BLaER1 (cell line): ENCODE measurements at regions not wholly inside any gene's neighbourhood (a gene's known extent, or its start where the extent isn't known, plus 50 kb on each side); places are given as distances from the start of the nearest gene placed in this dataset.

Experiments used
- H3K27ac ChIP-seq: shearing (Covaris generic); formaldehyde crosslinking; 2 replicates; pipeline ENCODE4 v1.8.1; 2022
- H3K27me3 ChIP-seq: shearing (Covaris generic); formaldehyde crosslinking; 2 replicates; pipeline ENCODE4 v1.8.1; 2022
- H3K36me3 ChIP-seq: shearing (Covaris generic); formaldehyde crosslinking; 2 replicates; pipeline ENCODE4 v1.8.1; 2022
- H3K4me1 ChIP-seq: shearing (Covaris generic); formaldehyde crosslinking; 2 replicates; pipeline ENCODE4 v1.8.1; 2022
- H3K4me2 ChIP-seq: shearing (Covaris generic); formaldehyde crosslinking; 2 replicates; pipeline ENCODE4 v1.8.1; 2022
- H3K4me3 ChIP-seq: shearing (Covaris generic); formaldehyde crosslinking; 2 replicates; pipeline ENCODE4 v1.8.1; 2022
- H3K9ac ChIP-seq: shearing (Covaris generic); formaldehyde crosslinking; 2 replicates; pipeline ENCODE4 v1.8.1; 2022
- H3K9me3 ChIP-seq: shearing (Covaris generic); formaldehyde crosslinking; 2 replicates; pipeline ENCODE4 v1.8.1; 2022
- H4K20me1 ChIP-seq: shearing (Covaris generic); formaldehyde crosslinking; 2 replicates; pipeline ENCODE4 v1.8.1; 2022
- Cebpa-rat ChIP-seq: shearing (Covaris generic); IDR thresholded peaks from 2 replicates; pipeline ENCODE4 v1.8.1; 2022

DNA sequence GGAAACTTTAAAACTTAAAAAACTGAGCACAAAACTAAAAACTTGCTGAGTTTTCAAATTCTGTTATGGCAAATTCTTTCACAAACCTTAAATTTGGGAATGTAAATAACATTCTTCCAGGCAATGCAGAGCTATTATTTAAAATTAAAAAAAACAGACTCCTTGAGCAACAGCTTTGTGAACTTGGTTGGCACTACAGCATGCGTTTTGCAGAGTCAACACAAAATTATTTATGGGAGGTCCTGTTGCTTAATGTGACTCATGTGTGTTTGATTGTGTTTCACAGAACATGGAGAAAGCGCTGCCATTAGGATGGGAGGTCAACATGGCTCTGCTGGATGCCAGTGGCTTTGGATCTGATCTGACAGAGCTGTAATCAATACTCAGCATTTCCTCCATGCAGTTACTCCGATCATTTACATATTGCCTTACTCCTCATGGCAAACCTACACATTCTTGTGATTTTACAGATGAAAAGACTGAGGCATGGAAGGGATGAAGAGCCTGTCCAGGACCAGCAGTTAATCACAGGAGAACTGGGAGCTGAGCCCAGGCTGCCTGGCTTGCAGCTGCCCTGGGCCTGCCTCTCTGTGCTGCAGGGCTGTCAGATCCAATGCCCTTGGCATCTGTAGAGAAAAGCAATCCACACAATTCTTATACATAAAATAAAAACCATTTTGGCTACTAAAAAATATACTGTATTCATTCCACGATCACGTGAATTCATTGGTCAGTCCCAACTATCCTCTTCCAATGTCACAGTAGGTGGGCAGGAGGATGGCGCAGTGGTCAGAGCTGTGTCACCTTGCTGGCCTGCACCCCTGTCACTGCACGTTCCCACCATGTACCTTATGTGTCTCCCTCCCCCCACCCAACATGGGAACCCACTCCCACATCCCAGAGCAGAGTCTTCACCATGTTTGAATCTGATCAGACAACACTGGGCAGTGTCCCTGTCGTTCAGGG, 200.9 kb downstream of the CXCL12 start:
- no peak overlapping the region for H3K4me3 ChIP-seq
- no peaks in the 10 kb centered on the region for H3K4me1 ChIP-seq
- H3K9me3 ChIP-seq: no peaks in the 10 kb centered on the region
- H3K27me3 ChIP-seq: no peaks in the 10 kb centered on the region
- no peak overlapping the region for H3K9ac ChIP-seq
- H4K20me1 ChIP-seq: no peaks in the 10 kb centered on the region
- H3K36me3 ChIP-seq: no peaks in the 10 kb centered on the region
- H3K4me2 ChIP-seq: no peak overlapping the region
- H3K27ac ChIP-seq: no peak overlapping the region
- TF ChIP-seq Cebpa-rat: no peak

GRCh38 chr10:44182909-44183308, 202.0 kb downstream of the CXCL12 start:
- H3K9me3 ChIP-seq: no peaks in the 10 kb centered on the region
- no peak overlapping the region for H3K4me2 ChIP-seq
- TF ChIP-seq Cebpa-rat: no peak
- no peak overlapping the region for H3K4me3 ChIP-seq
- no peaks in the 10 kb centered on the region for H3K4me1 ChIP-seq
- no peaks in the 10 kb centered on the region for H4K20me1 ChIP-seq
- H3K36me3 ChIP-seq: no peaks in the 10 kb centered on the region
- H3K27ac ChIP-seq: no peak overlapping the region
- no peaks in the 10 kb centered on the region for H3K27me3 ChIP-seq
- no peak overlapping the region for H3K9ac ChIP-seq

- Histone ChIP-seq H3K27ac (no peak overlapping the region), H3K4me2 (no peak overlapping the region), H3K36me3 (no peaks in the 10 kb centered on the region), H3K9ac (no peak overlapping the region), H3K9me3 (no peaks in the 10 kb centered on the region), H3K4me3 (no peak overlapping the region), H3K4me1 (no peaks in the 10 kb centered on the region), H3K27me3 (no peaks in the 10 kb centered on the region), H4K20me1 (no peaks in the 10 kb centered on the region)
- TF ChIP-seq Cebpa-rat: no peak
These were observed 204.4 kb downstream of the CXCL12 start for GRCh38 chr10:44180321-44181168.

DNA sequence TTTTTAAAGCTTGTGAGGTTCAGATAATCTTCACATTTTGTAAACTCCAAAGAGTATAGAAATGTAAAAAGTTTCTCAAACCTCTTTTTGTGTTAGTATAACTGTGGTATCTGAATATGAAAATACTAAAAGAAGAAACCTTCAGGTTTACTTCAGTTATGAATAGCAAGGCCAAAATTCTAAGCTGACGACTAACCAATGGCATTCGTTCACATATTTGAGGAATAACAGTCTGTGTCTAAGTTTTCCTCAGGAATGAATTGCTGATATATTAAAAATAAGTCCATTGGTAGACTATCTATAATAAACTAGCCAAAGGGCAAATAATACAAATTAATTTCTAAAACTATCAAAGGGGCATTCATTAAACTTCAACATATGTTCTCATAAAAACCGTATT, 206.0 kb downstream of the CXCL12 start:
- TF ChIP-seq Cebpa-rat: no peak
- no peaks in the 10 kb centered on the region for H3K27me3 ChIP-seq
- H3K27ac ChIP-seq: no peak overlapping the region
- H4K20me1 ChIP-seq: no peaks in the 10 kb centered on the region
- H3K4me2 ChIP-seq: no peak overlapping the region
- H3K4me3 ChIP-seq: no peak overlapping the region
- H3K9me3 ChIP-seq: no peaks in the 10 kb centered on the region
- H3K4me1 ChIP-seq: no peaks in the 10 kb centered on the region
- H3K36me3 ChIP-seq: no peaks in the 10 kb centered on the region
- no peak overlapping the region for H3K9ac ChIP-seq

- Histone ChIP-seq H3K27me3 (no peaks in the 10 kb centered on the region), H3K4me2 (no peak overlapping the region), H3K36me3 (no peaks in the 10 kb centered on the region), H3K9ac (no peak overlapping the region), H3K27ac (no peak overlapping the region), H3K4me3 (no peak overlapping the region), H3K4me1 (no peaks in the 10 kb centered on the region), H4K20me1 (no peaks in the 10 kb centered on the region), H3K9me3 (no peaks in the 10 kb centered on the region)
- TF ChIP-seq Cebpa-rat: no peak
These were observed 206.6 kb downstream of the CXCL12 start for GRCh38 chr10:44178281-44178680.

DNA sequence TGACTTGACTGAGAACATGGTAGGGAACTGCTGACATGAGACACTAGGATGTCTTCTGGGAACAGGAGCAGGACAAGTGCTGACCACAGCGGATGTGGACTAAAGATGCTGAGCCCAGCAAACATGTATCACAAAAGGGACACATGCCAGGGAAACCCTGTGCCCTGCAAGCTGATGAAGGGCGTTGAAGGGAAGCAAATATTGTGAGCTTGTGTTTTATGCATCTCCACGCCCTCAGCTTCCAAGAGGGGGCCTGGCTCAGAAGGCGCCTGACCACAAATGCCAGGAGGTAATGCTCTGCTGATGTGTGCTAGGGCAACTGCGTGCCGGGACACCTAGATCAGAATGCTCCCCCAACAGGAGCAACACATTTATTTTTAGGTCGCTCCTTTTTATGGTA, 207.3 kb downstream of the CXCL12 start:
- H3K4me1 ChIP-seq: no peaks in the 10 kb centered on the region
- H3K4me2 ChIP-seq: no peak overlapping the region
- no peaks in the 10 kb centered on the region for H3K9me3 ChIP-seq
- no peak for TF ChIP-seq Cebpa-rat
- H3K27ac ChIP-seq: no peak overlapping the region
- no peaks in the 10 kb centered on the region for H4K20me1 ChIP-seq
- H3K27me3 ChIP-seq: no peaks in the 10 kb centered on the region
- H3K36me3 ChIP-seq: no peaks in the 10 kb centered on the region
- H3K9ac ChIP-seq: no peak overlapping the region
- no peak overlapping the region for H3K4me3 ChIP-seq

DNA sequence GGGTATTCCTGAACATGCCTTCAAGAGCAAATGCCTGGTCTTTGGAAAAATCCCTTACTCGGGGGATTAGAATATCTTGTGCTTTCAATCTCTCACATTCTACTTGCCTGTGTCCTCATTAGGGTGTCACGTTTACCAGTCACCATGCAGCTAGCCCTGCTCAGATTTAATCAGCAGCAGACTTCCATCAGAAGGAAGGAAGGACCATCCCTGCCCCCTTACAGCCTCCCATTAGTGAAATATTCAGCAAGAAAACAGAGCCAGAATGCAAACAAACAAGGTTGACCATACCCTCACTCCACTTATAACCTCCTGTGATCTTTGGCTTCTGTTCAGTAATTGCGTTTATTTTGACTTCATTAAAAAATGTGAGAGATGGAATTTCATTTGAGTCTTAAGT, 208.6 kb downstream of the CXCL12 start:
- no peak for TF ChIP-seq Cebpa-rat
- H3K4me2 ChIP-seq: no peak overlapping the region

DNA sequence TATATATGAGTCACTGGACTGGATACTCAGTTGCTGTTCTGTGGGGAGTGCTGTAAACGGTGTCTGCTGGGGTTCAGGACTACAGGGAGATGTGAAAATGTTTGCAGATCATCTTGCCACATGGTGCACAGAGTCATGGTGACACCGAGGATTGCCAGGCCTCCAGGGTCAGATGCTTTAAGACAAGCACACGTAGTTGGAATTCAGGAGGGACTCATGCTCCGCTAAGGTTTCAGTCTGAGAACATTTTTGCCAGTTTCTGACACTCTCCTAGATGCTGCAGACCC, 211.3 kb downstream of the CXCL12 start:
- no peak for TF ChIP-seq Cebpa-rat
- Histone ChIP-seq H3K9me3 (no peaks in the 10 kb centered on the region), H3K36me3 (no peaks in the 10 kb centered on the region), H3K4me3 (no peak overlapping the region), H3K9ac (no peak overlapping the region), H3K27ac (no peak overlapping the region), H4K20me1 (no peaks in the 10 kb centered on the region), H3K4me2 (no peak overlapping the region), H3K27me3 (no peaks in the 10 kb centered on the region), H3K4me1 (peaks cover 8% of the 10 kb centered on the region; the same call in 1 of the 2 replicates)

More for the DNA sequence above, 208.6 kb downstream of the CXCL12 start:
- Histone ChIP-seq H3K4me1 (no peaks in the 10 kb centered on the region), H3K27me3 (no peaks in the 10 kb centered on the region), H3K9me3 (no peaks in the 10 kb centered on the region), H4K20me1 (no peaks in the 10 kb centered on the region), H3K27ac (no peak overlapping the region), H3K4me3 (no peak overlapping the region), H3K36me3 (no peaks in the 10 kb centered on the region), H3K9ac (no peak overlapping the region)

DNA sequence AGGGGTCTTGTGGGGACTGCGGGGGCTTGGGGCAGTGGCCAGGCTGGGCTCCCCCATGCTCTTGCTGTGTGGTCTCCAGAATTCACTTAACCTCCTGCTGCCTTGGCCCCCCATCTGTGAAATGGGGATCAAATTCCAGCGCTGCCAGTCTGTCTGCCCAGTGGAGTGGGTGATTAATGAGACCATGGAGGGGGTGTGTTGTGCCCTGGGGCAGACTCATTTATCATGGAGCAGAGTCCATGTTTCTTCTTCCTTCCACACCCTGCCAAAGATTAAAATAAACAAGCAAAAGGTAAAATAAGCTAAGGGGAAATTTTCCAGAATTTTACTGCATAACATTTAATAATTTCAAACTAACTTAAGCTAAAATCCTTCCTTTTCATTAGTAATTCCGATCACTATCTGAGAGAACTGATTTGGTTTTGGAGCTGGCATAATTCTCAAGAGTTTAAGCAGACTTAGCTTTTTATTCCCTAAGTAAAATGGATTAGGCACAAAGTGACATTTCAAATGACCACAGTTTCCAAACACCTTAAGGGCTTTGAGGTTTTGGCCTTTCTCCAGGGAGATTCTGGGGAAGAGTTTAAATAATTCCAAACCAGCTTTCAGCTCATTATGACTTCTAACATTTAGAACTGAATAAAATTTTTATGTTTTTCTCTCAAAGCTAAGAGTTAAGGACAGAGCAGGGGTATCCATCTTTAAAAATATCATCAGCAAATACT, 211.9 kb downstream of the CXCL12 start:
- no peak overlapping the region for H3K9ac ChIP-seq
- no peak for TF ChIP-seq Cebpa-rat
- no peak overlapping the region for H3K4me2 ChIP-seq
- no peaks in the 10 kb centered on the region for H3K9me3 ChIP-seq
- no peaks in the 10 kb centered on the region for H3K27me3 ChIP-seq
- no peaks in the 10 kb centered on the region for H4K20me1 ChIP-seq
- H3K4me1 ChIP-seq: peaks cover 8% of the 10 kb centered on the region; the same call in 1 of the 2 replicates
- no peaks in the 10 kb centered on the region for H3K36me3 ChIP-seq
- no peak overlapping the region for H3K27ac ChIP-seq
- no peak overlapping the region for H3K4me3 ChIP-seq
